ENCODE measurements at regions not wholly inside any gene's neighbourhood (a gene's known extent, or its start where the extent isn't known, plus 50 kb on each side); places are given as distances from the start of the nearest gene placed in this dataset.

GRCh38 chr9:94165592-94166235 lies 81.5 kb downstream of the PTPDC1 start:
- TF ChIP-seq ZNF623 (tag by site-specific recombination; IDR thresholded peaks at IDR 0.05) (no peak), CTCF (tag by site-specific recombination; IDR thresholded peaks at IDR 0.05) (no peak), ZSCAN18 (tag by site-specific recombination; IDR thresholded peaks at IDR 0.05) (no peak), ZBTB44 (tag by site-specific recombination; IDR thresholded peaks at IDR 0.05) (no peak), ZNF560 (tag by site-specific recombination; IDR thresholded peaks at IDR 0.05; ENCODE audit: borderline replicate concordance) (no peak), ZBTB7A (tag by site-specific recombination; IDR thresholded peaks at IDR 0.05; ENCODE audit: low read depth) (no peak), ZNF513 (tag by site-specific recombination; IDR thresholded peaks at IDR 0.05) (no peak), KLF8 (tag by site-specific recombination; IDR thresholded peaks at IDR 0.05) (0 out of 2 replicates have a peak, but pooled peaks have one; percentile 63), ZNF274 (IDR thresholded peaks at IDR 0.05; ENCODE audit: low read length) (no peak), ZNF274 (tag by site-specific recombination; IDR thresholded peaks at IDR 0.05; ENCODE audit: borderline replicate concordance) (no peak), KLF16 (tag by site-specific recombination; IDR thresholded peaks at IDR 0.05) (no peak), ZBTB1 (tag by site-specific recombination; IDR thresholded peaks at IDR 0.05) (no peak), ZNF555 (tag by site-specific recombination; conservative IDR thresholded peaks at IDR 0.05) (no peak)

Data from HEK293 (cell line).